Panc1 (cell line): ENCODE measurements at regions not wholly inside any gene's neighbourhood (a gene's known extent, or its start where the extent isn't known, plus 50 kb on each side); places are given as distances from the start of the nearest gene placed in this dataset.

Experiments used
- ATAC-seq: fragments of 200-7000 bp; cut with Tn5 transposase; 2 replicates; pipeline ENCODE4 v1.9.1; 2020; ENCODE audit warnings: mild to moderate bottlenecking, moderate library complexity
- BruUV-seq: library from RNA; stranded (reverse); fragments of 400-500 nt; replicated peaks from 2 replicates; lab custom pipeline; 2021; lab: Mats Ljungman, UMichigan
- CTCF ChIA-PET: fragments of 300-600 bp; sonication (Branson Sonifier 250); formaldehyde crosslinking; loops from one replicate; lab custom pipeline; 2022; ENCODE audit warnings: antibody characterized with exemption; lab: Charles Lee
- POLR2A ChIA-PET: fragments of 300-600 bp; sonication (Branson Sonifier 250); formaldehyde crosslinking; loops from one replicate; lab custom pipeline; 2022; ENCODE audit warnings: antibody characterized with exemption; lab: Charles Lee
- DNase-seq: peaks from one replicate; pipeline ENCODE4 v3.0.0-alpha.2; 2010; ENCODE audit warnings: low read depth, low spot score
- H3K27ac ChIP-seq: 2 replicates; pipeline ENCODE4 v1.5.1; 2011; ENCODE audit warnings: mild to moderate bottlenecking, low read length, inconsistent platforms
- H3K27me3 ChIP-seq: fragments of 200-500 bp; sonication (Bioruptor generic); 2 replicates; pipeline ENCODE4 v1.6.0; 2014; ENCODE audit warnings: low read length, inconsistent platforms; ENCODE audit not compliant: control insufficient read depth, insufficient read depth
- H3K36me3 ChIP-seq: fragments of 200-500 bp; sonication (Bioruptor generic); 2 replicates; pipeline ENCODE4 v1.5.1; 2014; ENCODE audit warnings: inconsistent platforms, mild to moderate bottlenecking, low read length, moderate library complexity; ENCODE audit not compliant: control insufficient read depth, insufficient read depth
- H3K4me1 ChIP-seq: 2 replicates; pipeline ENCODE4 v1.5.1; 2011; ENCODE audit warnings: inconsistent platforms, mild to moderate bottlenecking, low read length, moderate library complexity; ENCODE audit not compliant: control insufficient read depth, insufficient read depth
- H3K4me3 ChIP-seq, 2 experiments: 2 replicates each; pipeline ENCODE4 v1.5.1; 2011 to 2012; ENCODE audit warnings: low read depth in 2 of 2, low read length in 2 of 2, mild to moderate bottlenecking in 2 of 2, inconsistent platforms in 1 of 2, moderate library complexity in 1 of 2
- H3K9me3 ChIP-seq: fragments of 200-500 bp; sonication (Bioruptor generic); 2 replicates; pipeline ENCODE4 v1.5.1; 2014; ENCODE audit warnings: low read depth, mild to moderate bottlenecking, inconsistent platforms, low read length, moderate library complexity; ENCODE audit not compliant: control insufficient read depth, insufficient read depth
- CTCF ChIP-seq: fragments of 450-650 bp; IDR thresholded peaks from 2 replicates; pipeline ENCODE4 v1.5.1; 2017; ENCODE audit warnings: mild to moderate bottlenecking
- POLR2AphosphoS5 ChIP-seq: IDR thresholded peaks from 2 replicates; pipeline ENCODE4 v1.6.1; 2012; ENCODE audit warnings: mild to moderate bottlenecking, low read depth, low read length, moderate library complexity
- REST ChIP-seq, 2 experiments: IDR thresholded peaks; 2 replicates each; pipeline ENCODE4 v1.6.1; 2011 to 2012; ENCODE audit warnings: low read depth in 2 of 2, control low read depth in 1 of 2, low read length in 1 of 2, mild to moderate bottlenecking in 1 of 2, moderate library complexity in 1 of 2; ENCODE audit not compliant: insufficient read depth in 1 of 2
- SIN3A ChIP-seq: IDR thresholded peaks from 2 replicates; pipeline ENCODE4 v1.6.1; 2012; ENCODE audit warnings: low read depth, mild to moderate bottlenecking, low read length, moderate library complexity, borderline replicate concordance; ENCODE audit not compliant: insufficient read depth
- TCF7L2 ChIP-seq: IDR thresholded peaks from 2 replicates; pipeline ENCODE4 v1.6.1; 2011; ENCODE audit warnings: mild to moderate bottlenecking, low read depth, low read length, inconsistent platforms
- in situ Hi-C: cut with HindIII; loops from 2 replicates; pipeline ENCODE4 v1.10.0; 2016; ENCODE audit warnings: low sequenced_read_pairs, low pct_unique_long_range_greater_than_20kb
- intact Hi-C: fragments of 100-400 bp; cut with micrococcal nuclease; formaldehyde crosslinking; loops from one replicate; pipeline ENCODE4 v1.10.0; 2022; ENCODE audit not compliant: unreplicated experiment

- in situ Hi-C loops (no loop called here), intact Hi-C loops (loop anchor here (5.0 to 10.0 kb wide), 2 partner anchors 171 to 328 kb away; no protein-coding TSS in a partner anchor)
- H3K36me3 ChIP-seq = no peaks in the 10 kb centered on the region
- ChIA-PET CTCF (no interaction called here), POLR2A (no interaction called here)
- no peak overlapping the region for H3K27ac ChIP-seq
- H3K27me3 ChIP-seq = no peaks in the 10 kb centered on the region
- H3K9me3 ChIP-seq = no peaks in the 10 kb centered on the region
- DNase-seq = no peak
- ATAC-seq = no peak; the same call in 1 of the 2 replicates
- H3K4me3 ChIP-seq = no peak overlapping the region
- no peaks in the 10 kb centered on the region for H3K4me1 ChIP-seq
- TF ChIP-seq REST (IDR thresholded peaks at IDR 0.05; ENCODE audit: insufficient read depth in 1 of 2, low read depth in 2 of 2, low read length in 1 of 2) (no peak), CTCF (peak; percentile 39)
- no TSS peak for BruUV-seq
These were observed 129.5 kb downstream of the LARP7 start for GRCh38 chr4:112766422-112766821.

GRCh38 chr4:112767386-112767785, 130.4 kb downstream of the LARP7 start:
- DNase-seq = no peak
- TF ChIP-seq POLR2AphosphoS5 (no peak), CTCF (no peak), TCF7L2 (no peak), REST (IDR thresholded peaks at IDR 0.05; ENCODE audit: insufficient read depth in 1 of 2, low read depth in 2 of 2, low read length in 1 of 2) (no peak), SIN3A (no peak)
- intact Hi-C loops = loop anchor here (5.0 to 10.0 kb wide), 2 partner anchors 170 to 327 kb away; no protein-coding TSS in a partner anchor
- H3K9me3 ChIP-seq = no peaks in the 10 kb centered on the region
- in situ Hi-C loops = no loop called here
- H3K27ac ChIP-seq = no peak overlapping the region
- ChIA-PET CTCF (no interaction called here), POLR2A (no interaction called here)
- no peaks in the 10 kb centered on the region for H3K27me3 ChIP-seq
- no peak for ATAC-seq
- no peaks in the 10 kb centered on the region for H3K4me1 ChIP-seq
- H3K36me3 ChIP-seq = no peaks in the 10 kb centered on the region
- H3K4me3 ChIP-seq = no peak overlapping the region
- no TSS peak for BruUV-seq
